HEK293 (cell line): ENCODE measurements at regions not wholly inside any gene's neighbourhood (a gene's known extent, or its start where the extent isn't known, plus 50 kb on each side); places are given as distances from the start of the nearest gene placed in this dataset.

Experiments used
- CTCF ChIP-seq: fragments of 450-650 bp; formaldehyde crosslinking; IDR thresholded peaks from 2 replicates; pipeline ENCODE4 v1.5.1; 2016; ENCODE audit warnings: missing biosample characterization, missing genetic modification characterization
- ZNF335 ChIP-seq: fragments of 450-650 bp; formaldehyde crosslinking; conservative IDR thresholded peaks from 2 replicates; pipeline ENCODE4 v1.5.1; 2016; ENCODE audit warnings: missing biosample characterization, missing genetic modification characterization
- ZNF362 ChIP-seq: fragments of 450-650 bp; formaldehyde crosslinking; IDR thresholded peaks from 2 replicates; pipeline ENCODE4 v1.5.1; 2016; ENCODE audit warnings: missing biosample characterization, missing genetic modification characterization
- ZNF518A ChIP-seq: fragments of 450-650 bp; formaldehyde crosslinking; conservative IDR thresholded peaks from 2 replicates; pipeline ENCODE4 v1.5.1; 2016; ENCODE audit warnings: low read depth, missing biosample characterization, missing genetic modification characterization
- ZNF76 ChIP-seq: fragments of 450-650 bp; formaldehyde crosslinking; IDR thresholded peaks from 2 replicates; pipeline ENCODE4; 2016; ENCODE audit warnings: low read depth, missing biosample characterization, missing genetic modification characterization, borderline replicate concordance

GRCh38 chr10:61071580-61071979 lies 127.6 kb upstream of the RHOBTB1 start:
- TF ChIP-seq ZNF335 (no peak), CTCF (tag by site-specific recombination) (no peak), ZNF362 (tag by site-specific recombination) (no peak), ZNF76 (tag by site-specific recombination) (no peak), ZNF518A (no peak)
